GM23338 (cell line): ENCODE measurements at regions not wholly inside any gene's neighbourhood (a gene's known extent, or its start where the extent isn't known, plus 50 kb on each side); places are given as distances from the start of the nearest gene placed in this dataset.

Experiments
- CREB1 ChIP-seq: fragments of 250-450 bp; sonication (Bioruptor Pico); IDR thresholded peaks from 2 replicates; pipeline ENCODE4 v1.5.0; 2020; ENCODE audit warnings: low read depth, mild to moderate bottlenecking, moderate library complexity
- EZH2 ChIP-seq: fragments of 200-600 bp; sonication (generic); IDR thresholded peaks from one replicate; pipeline ENCODE4 v1.8.0; 2017; ENCODE audit warnings: antibody characterized with exemption, mild to moderate bottlenecking, low read depth; ENCODE audit not compliant: unreplicated experiment
- EZH2phosphoT487 ChIP-seq: fragments of 200-600 bp; sonication (generic); IDR thresholded peaks from one replicate; pipeline ENCODE4 v1.8.1; 2018; ENCODE audit warnings: antibody characterized with exemption; ENCODE audit not compliant: unreplicated experiment
- POLR2AphosphoS5 ChIP-seq: IDR thresholded peaks from 2 replicates; pipeline ENCODE4 v1.6.1; 2016; ENCODE audit warnings: antibody characterized with exemption, low read depth
- ZNF331 ChIP-seq: fragments of 250-450 bp; sonication (Bioruptor Pico); IDR thresholded peaks from 2 replicates; pipeline ENCODE4 v1.5.0; 2020; ENCODE audit warnings: low read depth, mild to moderate bottlenecking, moderate library complexity
- TF ChIP-seq, protein P1 (sequence below), 2 experiments: fragments of 200-600 bp in 1 of 2; sonication (generic) in 1 of 2; conservative IDR thresholded peaks; 2 replicates each; pipeline versions ENCODE4 v1.5.1 to v1.6.1; 2016 to 2017; ENCODE audit warnings: antibody characterized with exemption in 2 of 2, low read depth in 2 of 2, mild to moderate bottlenecking in 2 of 2, moderate library complexity in 1 of 2
- TF ChIP-seq, protein P2 (sequence below): IDR thresholded peaks from one replicate; pipeline ENCODE4 v1.6.1; 2018; ENCODE audit warnings: antibody characterized with exemption; ENCODE audit not compliant: unreplicated experiment
- TF ChIP-seq, protein P3 (sequence below): IDR thresholded peaks from 2 replicates; pipeline ENCODE4 v1.6.1; 2016; ENCODE audit warnings: antibody characterized with exemption

GRCh38 chr10:71062156-71062555 lies 150.2 kb upstream of the UNC5B start:
- TF ChIP-seq, protein P1, sequence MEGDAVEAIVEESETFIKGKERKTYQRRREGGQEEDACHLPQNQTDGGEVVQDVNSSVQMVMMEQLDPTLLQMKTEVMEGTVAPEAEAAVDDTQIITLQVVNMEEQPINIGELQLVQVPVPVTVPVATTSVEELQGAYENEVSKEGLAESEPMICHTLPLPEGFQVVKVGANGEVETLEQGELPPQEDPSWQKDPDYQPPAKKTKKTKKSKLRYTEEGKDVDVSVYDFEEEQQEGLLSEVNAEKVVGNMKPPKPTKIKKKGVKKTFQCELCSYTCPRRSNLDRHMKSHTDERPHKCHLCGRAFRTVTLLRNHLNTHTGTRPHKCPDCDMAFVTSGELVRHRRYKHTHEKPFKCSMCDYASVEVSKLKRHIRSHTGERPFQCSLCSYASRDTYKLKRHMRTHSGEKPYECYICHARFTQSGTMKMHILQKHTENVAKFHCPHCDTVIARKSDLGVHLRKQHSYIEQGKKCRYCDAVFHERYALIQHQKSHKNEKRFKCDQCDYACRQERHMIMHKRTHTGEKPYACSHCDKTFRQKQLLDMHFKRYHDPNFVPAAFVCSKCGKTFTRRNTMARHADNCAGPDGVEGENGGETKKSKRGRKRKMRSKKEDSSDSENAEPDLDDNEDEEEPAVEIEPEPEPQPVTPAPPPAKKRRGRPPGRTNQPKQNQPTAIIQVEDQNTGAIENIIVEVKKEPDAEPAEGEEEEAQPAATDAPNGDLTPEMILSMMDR (conservative IDR thresholded peaks at IDR 0.05; ENCODE audit: low read depth in 2 of 2), result no peak
- TF ChIP-seq, protein P2, sequence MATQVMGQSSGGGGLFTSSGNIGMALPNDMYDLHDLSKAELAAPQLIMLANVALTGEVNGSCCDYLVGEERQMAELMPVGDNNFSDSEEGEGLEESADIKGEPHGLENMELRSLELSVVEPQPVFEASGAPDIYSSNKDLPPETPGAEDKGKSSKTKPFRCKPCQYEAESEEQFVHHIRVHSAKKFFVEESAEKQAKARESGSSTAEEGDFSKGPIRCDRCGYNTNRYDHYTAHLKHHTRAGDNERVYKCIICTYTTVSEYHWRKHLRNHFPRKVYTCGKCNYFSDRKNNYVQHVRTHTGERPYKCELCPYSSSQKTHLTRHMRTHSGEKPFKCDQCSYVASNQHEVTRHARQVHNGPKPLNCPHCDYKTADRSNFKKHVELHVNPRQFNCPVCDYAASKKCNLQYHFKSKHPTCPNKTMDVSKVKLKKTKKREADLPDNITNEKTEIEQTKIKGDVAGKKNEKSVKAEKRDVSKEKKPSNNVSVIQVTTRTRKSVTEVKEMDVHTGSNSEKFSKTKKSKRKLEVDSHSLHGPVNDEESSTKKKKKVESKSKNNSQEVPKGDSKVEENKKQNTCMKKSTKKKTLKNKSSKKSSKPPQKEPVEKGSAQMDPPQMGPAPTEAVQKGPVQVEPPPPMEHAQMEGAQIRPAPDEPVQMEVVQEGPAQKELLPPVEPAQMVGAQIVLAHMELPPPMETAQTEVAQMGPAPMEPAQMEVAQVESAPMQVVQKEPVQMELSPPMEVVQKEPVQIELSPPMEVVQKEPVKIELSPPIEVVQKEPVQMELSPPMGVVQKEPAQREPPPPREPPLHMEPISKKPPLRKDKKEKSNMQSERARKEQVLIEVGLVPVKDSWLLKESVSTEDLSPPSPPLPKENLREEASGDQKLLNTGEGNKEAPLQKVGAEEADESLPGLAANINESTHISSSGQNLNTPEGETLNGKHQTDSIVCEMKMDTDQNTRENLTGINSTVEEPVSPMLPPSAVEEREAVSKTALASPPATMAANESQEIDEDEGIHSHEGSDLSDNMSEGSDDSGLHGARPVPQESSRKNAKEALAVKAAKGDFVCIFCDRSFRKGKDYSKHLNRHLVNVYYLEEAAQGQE, result no peak
- no peak for TF ChIP-seq EZH2
- no peak for TF ChIP-seq POLR2AphosphoS5
- no peak for TF ChIP-seq EZH2phosphoT487
- TF ChIP-seq, protein P3, sequence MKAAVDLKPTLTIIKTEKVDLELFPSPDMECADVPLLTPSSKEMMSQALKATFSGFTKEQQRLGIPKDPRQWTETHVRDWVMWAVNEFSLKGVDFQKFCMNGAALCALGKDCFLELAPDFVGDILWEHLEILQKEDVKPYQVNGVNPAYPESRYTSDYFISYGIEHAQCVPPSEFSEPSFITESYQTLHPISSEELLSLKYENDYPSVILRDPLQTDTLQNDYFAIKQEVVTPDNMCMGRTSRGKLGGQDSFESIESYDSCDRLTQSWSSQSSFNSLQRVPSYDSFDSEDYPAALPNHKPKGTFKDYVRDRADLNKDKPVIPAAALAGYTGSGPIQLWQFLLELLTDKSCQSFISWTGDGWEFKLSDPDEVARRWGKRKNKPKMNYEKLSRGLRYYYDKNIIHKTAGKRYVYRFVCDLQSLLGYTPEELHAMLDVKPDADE, result no peak
- TF ChIP-seq ZNF331, result no peak
- TF ChIP-seq CREB1, result no peak
